ENCODE measurements at regions not wholly inside any gene's neighbourhood (a gene's known extent, or its start where the extent isn't known, plus 50 kb on each side); places are given as distances from the start of the nearest gene placed in this dataset.

- TF ChIP-seq ESRRA (CRISPR knock-in tag; IDR thresholded peaks at IDR 0.05; ENCODE audit: low read depth) (no peak), MXI1 (IDR thresholded peaks at IDR 0.05; ENCODE audit: borderline replicate concordance, low read depth, low read length) (no peak), MAZ (IDR thresholded peaks at IDR 0.05; ENCODE audit: borderline replicate concordance, low read depth, low read length) (no peak), MAZ (CRISPR knock-in tag; IDR thresholded peaks at IDR 0.05; ENCODE audit: low read depth) (no peak), JUN (CRISPR knock-in tag; IDR thresholded peaks at IDR 0.05) (no peak), RXRA (CRISPR knock-in tag; IDR thresholded peaks at IDR 0.05) (no peak), ZSCAN22 (CRISPR knock-in tag; IDR thresholded peaks at IDR 0.05) (no peak), TBL1XR1 (IDR thresholded peaks at IDR 0.05; ENCODE audit: borderline replicate concordance, low read length, partially characterized antibody) (no peak), CHCHD3 (CRISPR knock-in tag; IDR thresholded peaks at IDR 0.05) (no peak), SETDB1 (CRISPR knock-in tag; IDR thresholded peaks at IDR 0.05; ENCODE audit: borderline replicate concordance) (no peak), HNRNPH1 (optimal IDR thresholded peaks at IDR 0.05; ENCODE audit: low read depth, low read length) (no peak)
- TF ChIP-seq, protein P1, sequence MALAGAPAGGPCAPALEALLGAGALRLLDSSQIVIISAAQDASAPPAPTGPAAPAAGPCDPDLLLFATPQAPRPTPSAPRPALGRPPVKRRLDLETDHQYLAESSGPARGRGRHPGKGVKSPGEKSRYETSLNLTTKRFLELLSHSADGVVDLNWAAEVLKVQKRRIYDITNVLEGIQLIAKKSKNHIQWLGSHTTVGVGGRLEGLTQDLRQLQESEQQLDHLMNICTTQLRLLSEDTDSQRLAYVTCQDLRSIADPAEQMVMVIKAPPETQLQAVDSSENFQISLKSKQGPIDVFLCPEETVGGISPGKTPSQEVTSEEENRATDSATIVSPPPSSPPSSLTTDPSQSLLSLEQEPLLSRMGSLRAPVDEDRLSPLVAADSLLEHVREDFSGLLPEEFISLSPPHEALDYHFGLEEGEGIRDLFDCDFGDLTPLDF (CRISPR knock-in tag; IDR thresholded peaks at IDR 0.05) = no peak
Measured at GRCh38 chr12:103046154-103046553, 88.7 kb downstream of the ASCL1 start.
